Right lobe of liver (tissue), 4 donors: ENCODE measurements at regions not wholly inside any gene's neighbourhood (a gene's known extent, or its start where the extent isn't known, plus 50 kb on each side); places are given as distances from the start of the nearest gene placed in this dataset.

Source experiments
- POLR2A ChIP-seq: fragments of 450-650 bp; IDR thresholded peaks from one replicate; pipeline ENCODE4 v1.6.1; 2017; ENCODE audit warnings: antibody characterized with exemption, mild to moderate bottlenecking
- TF ChIP-seq, protein P1 (sequence below), 4 donors: fragments of 200-600 bp in 3 of 4; fragments of 450-650 bp in 1 of 4; IDR thresholded peaks; one replicate each; pipeline versions ENCODE4 v1.5.1 to v1.8.0; 2016 to 2022; ENCODE audit warnings: antibody characterized with exemption in 4 of 4, mild to moderate bottlenecking in 2 of 4
- donor health status: DM: no; HTN: no; CAD: no.
- donor health status: DM: no; HTN: no; CAD: no.
- donor health status: DM: no; HTN: yes; CAD: no.

DNA sequence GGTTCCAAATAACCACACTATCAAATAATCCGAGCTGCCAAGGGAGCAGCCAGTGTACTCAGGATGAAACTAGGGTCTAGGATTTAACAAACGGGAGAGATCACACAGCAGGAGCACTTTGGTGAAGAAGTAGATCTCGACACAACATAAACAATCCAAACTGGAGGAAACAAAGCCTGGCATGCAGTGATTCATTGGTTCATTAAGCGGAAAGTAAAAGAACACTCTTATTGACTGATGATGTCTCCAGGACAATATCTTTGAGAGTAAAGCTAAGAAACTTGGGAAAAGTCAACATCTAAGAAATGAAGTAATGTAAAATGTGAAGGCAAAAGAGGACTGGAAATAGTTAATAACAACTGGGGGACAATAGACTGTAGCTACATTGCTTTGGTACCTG is 1478.3 kb upstream of the CDH9 start:
- TF ChIP-seq POLR2A: no peak
- TF ChIP-seq, protein P1, sequence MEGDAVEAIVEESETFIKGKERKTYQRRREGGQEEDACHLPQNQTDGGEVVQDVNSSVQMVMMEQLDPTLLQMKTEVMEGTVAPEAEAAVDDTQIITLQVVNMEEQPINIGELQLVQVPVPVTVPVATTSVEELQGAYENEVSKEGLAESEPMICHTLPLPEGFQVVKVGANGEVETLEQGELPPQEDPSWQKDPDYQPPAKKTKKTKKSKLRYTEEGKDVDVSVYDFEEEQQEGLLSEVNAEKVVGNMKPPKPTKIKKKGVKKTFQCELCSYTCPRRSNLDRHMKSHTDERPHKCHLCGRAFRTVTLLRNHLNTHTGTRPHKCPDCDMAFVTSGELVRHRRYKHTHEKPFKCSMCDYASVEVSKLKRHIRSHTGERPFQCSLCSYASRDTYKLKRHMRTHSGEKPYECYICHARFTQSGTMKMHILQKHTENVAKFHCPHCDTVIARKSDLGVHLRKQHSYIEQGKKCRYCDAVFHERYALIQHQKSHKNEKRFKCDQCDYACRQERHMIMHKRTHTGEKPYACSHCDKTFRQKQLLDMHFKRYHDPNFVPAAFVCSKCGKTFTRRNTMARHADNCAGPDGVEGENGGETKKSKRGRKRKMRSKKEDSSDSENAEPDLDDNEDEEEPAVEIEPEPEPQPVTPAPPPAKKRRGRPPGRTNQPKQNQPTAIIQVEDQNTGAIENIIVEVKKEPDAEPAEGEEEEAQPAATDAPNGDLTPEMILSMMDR (IDR thresholded peaks at IDR 0.05): no peak
